ENCODE measurements at regions not wholly inside any gene's neighbourhood (a gene's known extent, or its start where the extent isn't known, plus 50 kb on each side); places are given as distances from the start of the nearest gene placed in this dataset.
"Not testable (repeated sequence)": the region's sequence is repeated elsewhere in the genome, so short reads cannot be mapped to it uniquely, and the experiment has no call there.

DNA sequence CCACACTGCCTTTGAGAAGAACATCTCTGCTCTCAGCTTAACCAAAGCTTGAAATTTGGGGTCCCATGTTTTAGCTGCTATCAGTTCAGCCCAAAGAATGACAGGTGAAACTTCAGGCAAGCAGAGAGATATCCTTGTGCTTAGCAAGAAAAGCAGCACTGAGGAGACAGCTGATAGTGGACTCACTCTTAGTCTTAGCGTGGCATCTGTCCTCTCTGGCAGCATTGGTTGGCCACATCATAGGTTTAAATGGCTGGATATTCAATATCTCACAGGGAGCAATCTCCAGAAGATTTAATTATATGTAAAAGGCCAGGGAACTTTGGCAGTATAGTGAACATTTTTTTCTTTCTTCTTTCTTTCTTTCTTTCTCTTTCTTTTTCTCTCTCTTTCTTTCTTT lies 131.1 kb upstream of the SGK1 start:
- DNase-seq: no peak

DNA sequence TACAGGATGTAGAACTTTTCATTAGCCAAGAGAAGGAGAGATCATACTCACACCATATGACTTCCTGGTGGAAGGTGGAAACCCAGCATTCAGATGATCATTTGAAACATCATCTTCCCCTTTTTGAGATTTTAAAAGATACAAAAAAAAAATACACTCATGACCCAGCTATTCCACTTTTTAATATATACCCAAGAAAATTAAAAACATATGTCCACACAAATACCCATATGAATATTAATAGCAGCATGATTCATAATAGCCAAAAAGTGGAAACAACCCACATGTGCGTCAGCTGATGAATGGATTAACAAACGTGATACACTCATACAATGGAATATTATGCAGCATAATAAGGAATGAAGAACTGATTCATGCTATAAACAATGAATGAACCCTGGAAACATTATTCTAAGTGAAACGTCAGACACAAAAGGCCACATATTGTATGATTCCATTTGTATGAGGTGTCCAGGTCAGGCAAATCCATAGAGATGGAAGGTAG lies 130.0 kb upstream of the SGK1 start:
- DNase-seq: no peak

DNA sequence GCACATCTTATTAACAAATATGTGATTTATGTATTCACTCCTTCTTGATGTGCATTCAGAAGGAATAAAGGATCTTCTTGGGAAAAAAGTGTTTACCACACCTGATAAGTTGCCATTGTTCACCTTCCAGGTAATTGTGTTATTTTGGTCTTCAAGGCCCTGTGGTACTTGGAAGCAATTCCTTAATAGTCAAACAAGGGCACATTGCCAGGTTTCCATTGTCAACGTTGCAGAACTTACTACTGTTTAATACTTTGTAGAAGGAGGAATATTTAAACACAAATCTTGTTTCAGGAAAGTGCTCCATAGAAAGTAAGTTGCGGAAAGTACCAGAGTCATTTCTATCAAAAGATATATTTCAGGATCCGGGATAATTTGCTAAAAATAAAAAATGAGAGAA lies 129.5 kb upstream of the SGK1 start:
- DNase-seq: no peak

DNA sequence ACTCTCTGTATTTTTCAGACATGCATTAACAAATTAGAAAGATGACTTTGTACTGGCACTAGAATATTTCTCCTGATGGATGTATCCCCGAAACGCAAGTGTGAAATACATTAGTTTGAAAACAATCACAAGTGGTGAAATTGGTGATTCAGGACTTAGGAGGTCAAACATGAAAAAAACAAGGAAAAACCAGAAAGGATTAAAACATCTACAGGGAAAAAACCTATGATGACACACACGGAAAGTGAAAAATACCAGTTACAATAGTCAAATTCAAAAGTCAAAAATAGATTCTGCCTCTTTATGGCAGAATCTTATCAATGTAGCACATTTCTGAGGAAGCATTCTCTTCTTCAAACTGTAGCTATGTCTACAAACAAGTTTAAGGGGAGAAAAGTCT lies 129.0 kb upstream of the SGK1 start:
- DNase-seq: no peak

DNA sequence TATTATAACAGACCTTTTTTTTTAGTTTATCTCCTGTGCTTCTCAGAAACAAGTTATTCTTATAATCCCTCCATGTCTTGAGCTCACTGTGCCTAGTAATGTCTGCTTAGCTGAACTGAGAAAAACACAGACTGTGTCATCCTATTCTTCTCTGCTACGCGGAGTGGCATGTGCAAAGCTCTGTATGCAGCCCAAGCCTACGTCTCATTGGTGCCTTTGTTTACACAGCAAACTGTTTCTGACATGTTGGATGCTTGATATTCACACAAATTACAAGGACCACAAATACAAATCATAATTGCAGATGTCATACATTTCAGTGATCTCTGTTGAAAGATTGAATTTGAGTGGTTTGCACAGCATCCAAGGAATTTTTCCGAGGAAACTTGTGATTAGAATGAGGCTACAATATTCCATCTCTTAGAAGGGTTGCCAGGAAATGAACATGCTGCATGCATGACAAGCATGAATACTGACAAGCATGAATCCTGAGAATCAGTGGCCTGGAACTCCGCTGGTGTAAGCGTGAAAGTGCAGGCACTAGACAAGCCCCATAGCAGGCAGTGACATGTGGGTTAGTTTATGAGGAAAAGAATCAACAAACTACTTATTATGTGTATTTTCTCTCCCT lies 128.4 kb upstream of the SGK1 start:
- DNase-seq: peak in 2 of 14 donors; percentile 16 to 55

DNA sequence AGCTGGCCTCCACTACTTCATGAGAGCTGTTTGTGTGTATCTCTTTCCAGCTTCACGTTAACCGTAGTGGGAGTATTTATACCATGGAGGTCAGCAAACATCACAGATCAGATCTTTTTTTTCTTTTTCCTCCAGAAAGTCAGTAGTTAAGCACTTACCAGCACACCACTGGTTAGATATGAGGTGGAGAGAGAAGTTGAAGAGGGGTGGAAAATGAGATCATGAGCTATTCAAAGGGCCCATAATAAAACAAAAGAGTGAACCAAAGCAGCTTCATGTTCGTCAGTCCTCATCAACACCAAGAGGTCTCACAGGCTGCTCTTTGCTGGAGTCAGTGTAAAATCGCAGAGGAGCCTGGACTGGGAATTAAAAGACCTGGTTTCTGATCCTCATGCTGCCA lies 125.1 kb upstream of the SGK1 start:
- DNase-seq: no peak

DNA sequence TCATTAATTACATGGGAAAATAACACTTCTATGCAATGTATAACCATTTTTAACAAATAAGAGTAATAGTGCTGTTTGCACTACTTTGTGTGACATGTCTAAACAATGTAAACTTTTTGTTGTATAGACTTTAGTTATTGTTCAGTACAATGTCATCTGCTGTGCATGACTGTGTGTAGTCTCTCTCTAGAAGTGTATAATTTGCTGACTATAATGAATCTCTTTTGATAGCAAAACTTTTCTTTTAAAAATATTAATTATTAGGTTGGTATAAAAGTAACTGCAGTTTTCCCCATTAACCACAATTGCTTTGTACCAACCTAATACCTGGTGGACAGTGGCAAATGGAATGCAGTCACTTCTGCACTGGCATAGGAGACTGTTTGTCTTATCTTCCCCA lies 124.2 kb upstream of the SGK1 start:
- DNase-seq: no peak

DNA sequence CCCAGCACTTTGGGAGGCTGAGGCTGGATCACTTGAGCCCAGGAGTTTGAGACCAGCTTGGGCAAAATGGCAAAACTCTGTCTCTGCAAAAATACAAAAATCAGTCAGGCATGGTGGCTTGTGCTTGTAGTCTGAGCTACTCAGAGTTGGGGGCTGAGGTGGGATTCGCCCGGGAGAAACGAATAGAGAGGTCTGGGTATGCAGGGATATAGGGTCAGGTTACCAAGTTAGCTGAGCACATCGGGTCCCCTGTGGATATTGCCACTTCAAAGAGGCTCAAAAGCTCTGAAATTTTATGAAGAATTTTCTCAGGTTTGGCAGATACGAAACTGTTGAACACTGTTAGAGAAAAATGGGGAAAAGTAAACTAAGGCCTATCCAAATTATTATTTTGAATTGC lies 120.9 kb upstream of the SGK1 start:
- DNase-seq: no peak

DNA sequence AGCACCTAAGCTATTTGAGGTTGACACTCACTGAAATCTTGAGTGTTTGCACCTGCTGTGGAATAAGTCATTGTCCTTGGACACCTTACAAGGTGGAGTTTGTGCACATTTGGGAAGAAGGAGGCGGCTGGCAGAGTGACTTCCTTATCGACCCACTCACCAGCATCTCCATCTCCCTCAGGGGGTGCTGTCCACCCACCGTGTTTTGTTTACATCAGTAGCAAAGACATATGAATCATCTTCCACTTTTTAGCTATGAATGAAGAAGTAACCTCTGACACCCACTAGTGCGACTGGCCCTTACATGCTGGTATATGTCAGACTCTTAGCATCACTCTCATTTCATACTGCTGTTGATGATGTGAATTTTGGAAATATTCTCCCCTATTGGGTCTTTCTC lies 119.5 kb upstream of the SGK1 start:
- DNase-seq: peak in 3 of 14 donors; percentile 6 to 26 (median 17)

DNA sequence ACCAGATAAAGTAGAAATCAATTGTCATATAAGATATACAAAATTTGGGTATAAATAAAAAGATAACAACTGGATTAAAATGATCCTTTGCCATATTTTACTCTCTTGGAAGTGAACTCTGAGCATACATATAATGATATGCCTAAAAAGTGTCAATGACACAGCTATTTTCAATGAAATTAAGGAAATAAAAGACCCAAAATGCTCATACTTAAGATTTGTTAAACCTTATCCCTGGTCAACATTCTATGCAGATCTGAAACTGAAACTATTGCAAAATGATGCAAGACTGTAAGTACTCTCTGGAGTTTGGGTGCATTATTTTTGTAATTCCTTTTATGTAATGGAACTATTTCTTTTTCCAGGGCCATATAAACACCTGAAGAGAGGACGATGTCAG lies 119.0 kb upstream of the SGK1 start:
- no peak for DNase-seq

DNA sequence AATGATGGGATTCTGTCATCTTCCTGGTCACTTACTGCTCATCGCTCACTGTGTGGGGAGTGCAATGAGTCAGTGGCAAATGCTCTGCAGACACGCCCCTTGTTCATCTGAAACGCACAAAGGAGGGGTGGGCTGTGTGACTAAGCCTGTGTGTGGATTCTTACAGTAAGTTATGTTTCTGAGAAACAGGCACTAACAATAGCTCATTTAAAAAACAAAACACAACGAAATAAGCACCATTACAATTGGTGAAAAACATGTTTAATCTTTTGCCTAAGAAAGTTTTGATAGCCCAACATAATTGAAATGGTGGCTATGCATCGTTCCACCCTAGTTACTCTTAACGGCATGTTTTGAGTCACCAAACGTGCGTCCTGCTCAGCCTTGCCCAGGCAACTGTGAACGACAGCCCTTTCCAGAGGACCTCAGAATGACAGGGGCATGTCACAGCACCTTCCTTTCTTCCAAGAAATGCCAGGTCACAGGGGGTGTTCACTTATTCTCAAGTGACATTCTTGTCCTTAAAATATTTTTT lies 118.4 kb upstream of the SGK1 start:
- DNase-seq: peak in 6 of 14 donors; percentile 10 to 82 (median 46)

DNA sequence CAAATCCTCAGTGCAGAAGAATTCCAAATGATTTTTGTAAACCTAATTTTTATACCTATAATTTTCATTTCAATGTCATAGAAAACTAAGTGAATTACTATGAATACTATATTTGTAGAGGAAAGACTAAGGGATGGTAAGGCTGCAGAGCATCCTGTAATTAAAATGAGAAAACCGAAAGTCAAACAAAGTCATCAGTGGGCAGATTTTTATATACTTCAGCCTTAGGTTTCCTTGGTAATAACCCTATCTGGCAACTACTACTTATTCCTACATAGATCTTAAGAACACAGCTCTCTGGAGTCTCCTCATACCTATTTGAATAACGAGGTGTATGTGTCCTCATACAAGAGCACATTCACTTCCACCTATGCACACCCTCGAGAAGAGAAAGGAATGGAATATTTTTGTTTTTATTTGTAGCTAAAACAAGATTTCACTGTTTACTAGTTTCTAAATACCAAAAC lies 117.9 kb upstream of the SGK1 start:
- no peak for DNase-seq

DNA sequence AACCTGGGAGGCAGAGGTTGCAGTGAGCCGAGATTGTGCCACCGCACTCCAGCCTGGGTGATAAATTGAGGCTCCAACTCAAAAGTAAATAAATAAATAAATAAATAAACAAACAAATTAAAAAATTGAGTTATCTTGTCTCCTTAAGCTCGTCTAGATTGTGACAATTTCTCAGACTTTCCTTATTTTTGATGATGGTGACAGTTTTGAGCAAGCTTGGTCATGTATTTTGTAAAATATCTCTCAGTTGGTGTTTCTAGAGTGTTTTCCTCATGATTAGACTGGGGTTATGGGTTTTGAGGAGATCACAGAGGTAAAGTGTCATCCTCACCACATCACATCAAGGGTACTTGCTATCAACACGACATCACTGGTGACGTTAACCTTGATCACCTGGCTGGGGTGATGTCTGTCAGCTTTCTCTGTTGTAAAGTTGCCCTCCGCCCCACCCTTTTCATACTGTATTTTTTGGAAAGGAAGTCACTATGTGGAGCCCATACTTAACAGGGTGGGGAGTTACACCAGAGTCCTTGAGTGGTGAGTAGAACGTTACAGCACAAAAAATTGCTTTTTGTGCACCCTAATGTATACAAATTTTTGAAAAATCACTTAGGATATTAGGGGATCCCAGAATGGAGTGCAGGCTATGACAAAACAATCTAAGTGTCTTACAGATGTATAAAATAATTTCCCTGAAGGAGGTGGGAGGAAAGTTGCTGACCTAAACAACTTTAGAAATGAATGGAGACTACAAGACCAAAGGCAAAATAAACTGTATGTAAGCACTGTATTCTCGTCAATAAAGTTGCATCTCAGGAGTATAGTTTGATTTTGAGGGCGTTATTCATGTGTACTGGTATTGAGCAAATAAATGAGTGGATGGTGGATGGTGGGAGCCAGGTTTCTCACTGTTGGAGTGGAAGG lies 116.4 kb upstream of the SGK1 start:
- no peak for DNase-seq

DNA sequence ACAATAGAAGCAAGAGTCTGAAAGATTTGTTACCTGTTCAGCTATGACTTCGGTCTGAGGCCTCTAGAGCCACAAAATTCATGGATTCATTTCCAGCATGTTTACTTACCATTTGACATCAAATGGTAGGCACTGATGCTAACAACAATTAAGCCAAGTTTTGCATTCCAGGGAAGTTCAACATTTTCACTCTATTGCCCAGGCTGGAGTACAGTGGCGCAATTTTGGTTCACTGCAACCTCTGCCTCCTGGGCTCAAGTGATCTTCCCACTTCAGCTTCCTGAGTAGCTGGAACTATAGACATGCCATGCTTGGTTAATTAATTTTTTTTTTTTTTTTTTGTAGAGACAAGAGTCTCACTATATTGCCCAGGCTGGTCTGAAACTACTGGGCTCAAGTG lies 114.1 kb upstream of the SGK1 start:
- no peak for DNase-seq

DNA sequence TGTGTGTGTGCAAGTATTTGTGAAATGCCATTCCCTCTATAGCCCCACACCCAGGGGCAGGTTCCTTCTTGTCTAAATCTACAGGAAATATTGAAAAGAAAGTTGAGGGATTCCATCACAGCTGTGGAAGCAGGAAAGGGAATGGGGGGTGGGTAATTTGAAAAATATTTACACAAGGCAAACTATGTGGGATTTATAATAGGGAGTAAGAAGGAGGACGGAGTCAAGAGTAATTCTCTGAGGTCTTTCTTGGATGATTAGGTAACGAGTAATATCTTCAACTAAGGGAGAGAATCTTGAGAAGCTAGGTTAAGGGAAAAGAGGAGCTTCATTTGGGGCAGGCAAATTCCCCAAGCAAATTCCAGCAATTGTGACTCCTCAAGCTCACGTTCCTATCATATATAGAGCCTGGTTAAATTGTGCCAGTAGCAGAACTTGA lies 113.5 kb upstream of the SGK1 start:
- DNase-seq: no peak

DNA sequence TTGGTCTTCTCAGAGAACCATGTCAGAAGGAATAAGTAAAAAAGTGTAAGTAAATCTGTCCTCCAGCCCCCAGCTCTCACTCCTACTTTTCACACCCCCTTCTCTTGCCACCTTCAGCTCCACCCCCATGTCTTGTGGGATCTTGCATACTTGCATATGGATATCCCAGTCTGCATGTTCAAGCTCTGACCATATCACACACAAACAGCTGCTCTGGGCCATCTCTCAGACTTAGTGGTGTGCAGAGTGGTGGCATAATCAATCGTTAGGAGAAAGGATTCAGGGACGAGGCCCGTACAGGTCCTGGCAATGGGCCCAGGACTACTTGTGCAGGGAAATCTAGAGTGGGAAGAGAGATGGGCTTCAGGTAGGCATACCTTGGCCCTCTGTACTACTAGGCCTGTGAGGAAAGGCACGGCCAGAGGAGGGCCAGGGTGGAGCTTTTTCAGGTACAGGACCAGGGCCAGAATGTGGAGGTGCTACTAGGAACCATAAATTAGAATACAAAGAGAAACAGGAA lies 112.0 kb upstream of the SGK1 start:
- DNase-seq: no peak

DNA sequence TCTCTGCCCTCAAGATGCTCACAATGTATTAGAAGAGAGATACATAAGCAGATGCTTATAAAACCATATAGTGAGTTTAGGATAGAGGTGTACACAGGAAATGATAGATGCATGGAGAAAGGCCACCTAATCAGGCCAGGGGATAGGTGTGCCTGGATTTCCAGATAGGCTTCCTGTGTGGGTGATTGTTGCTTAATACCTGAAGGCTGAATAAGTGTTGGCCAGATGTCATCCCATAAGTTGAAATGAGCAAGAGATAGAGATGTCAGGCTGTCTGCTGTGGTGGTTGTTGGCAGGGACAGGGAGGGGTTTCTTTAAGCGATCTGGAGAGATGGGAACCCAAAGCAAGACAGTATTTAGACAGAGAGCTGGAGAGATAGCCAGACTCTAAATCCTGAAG lies 109.8 kb upstream of the SGK1 start:
- DNase-seq: no peak

DNA sequence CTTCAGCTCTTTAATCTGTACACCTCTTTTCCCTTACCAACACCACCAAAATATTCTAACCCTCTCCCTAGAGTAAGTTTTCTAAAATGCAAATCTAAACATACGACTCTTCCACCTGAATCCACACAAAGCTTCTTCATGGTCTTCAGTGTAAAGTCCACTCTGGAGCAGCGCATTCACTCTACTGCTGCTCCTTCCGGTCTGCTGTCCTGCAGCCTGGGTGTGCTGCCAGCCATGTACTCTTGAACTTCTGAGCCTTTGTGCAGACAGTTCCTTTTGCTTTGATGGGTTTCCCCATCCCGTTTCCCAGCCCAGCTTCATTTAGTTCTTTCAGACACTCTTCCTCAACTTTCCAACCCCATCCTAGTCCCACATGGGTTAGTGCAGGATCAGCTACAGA lies 108.7 kb upstream of the SGK1 start:
- no peak for DNase-seq

DNA sequence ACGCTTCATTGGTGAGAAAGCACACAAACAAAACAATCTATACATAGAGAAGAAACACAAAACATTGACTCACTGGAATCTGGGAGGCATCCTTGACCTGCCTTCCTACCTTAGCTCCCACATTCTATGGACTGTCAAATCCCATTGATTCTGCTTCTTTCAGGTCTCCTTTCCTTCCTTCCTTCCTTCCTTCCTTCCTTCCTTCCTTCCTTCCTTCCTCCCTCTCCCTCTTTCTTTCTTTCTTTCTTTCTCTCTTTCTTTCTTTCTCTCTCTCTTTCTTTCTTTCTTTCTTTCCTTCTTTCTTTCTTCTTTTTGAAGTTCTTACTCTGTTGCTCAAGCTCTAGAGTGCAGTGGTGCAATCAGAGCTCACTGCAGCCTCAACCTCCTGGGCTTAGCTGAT lies 108.0 kb upstream of the SGK1 start:
- DNase-seq: not testable (repeated sequence)

DNA sequence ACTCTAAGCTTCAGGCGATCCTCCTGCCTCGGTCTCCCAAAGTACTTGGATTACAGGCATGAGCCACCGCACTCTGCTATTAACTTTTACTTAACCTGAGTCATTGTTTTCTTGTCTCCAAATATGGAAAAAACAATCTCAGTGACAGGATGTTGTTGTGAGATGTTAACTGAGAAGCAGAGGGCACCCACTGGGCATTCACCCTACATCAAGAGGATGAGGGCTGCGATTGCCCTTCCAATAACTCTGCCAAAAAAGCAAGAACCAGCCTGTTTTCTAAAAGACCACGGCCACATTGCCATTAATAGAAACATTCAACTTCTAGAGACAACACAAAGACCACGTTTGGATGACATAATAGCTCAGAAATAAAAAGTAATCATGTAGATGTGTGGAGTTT lies 107.6 kb upstream of the SGK1 start:
- no peak for DNase-seq

DNA sequence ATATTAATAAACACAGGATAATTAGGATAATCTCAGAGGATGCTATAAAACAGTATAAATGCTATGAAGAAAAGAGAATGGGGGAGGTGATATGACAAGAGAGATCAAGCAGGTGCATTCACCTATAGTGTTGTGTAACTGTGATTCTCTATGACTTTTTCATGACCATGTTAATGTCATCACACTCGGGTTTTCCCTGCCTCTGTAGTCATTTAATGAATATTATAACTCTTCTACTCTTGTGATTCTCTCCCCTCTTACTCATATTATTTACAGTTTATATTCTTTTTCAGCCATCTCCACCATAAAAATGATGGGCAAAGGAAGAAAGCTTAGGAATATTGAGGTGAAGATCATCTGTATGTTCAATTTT lies 106.9 kb upstream of the SGK1 start:
- no peak for DNase-seq

DNA sequence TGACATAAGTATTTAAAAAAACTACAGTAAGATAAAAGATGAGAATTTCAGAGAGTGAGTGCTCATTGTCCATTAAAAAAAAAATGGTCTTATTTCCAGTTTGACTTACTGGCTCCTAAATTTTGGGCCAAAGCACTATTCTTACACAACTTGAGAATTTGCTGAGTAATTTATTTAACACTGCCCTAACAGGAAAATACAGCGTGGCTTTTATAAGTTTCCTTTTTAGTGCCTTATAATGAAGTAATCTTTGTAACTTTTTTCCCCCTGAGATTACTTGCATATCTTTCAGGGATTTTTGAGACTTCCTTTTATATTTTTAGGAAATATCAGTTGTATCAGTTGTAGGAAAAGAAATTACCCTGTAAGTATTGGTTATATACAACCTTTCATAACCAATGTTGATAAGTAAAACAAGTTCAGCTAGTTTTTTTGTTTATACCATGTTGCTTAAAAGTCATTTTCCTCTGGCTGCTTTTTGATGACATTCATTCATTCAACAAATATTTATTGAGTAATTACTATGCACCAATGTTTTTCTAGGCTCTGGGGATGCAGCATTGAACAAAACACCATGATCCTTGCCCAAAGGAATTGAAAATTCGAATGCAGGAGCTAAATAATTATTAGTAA lies 106.4 kb upstream of the SGK1 start:
- no peak for DNase-seq
